HL-60 (cell line): ENCODE measurements at regions not wholly inside any gene's neighbourhood (a gene's known extent, or its start where the extent isn't known, plus 50 kb on each side); places are given as distances from the start of the nearest gene placed in this dataset.

Experiments used
- CTCF ChIP-seq: IDR thresholded peaks from one replicate; pipeline ENCODE4 v1.5.1; 2011; ENCODE audit warnings: low read length, control low read depth, inconsistent platforms; ENCODE audit not compliant: insufficient read depth
- REST ChIP-seq: IDR thresholded peaks from 2 replicates; pipeline ENCODE4 v1.6.1; 2012; ENCODE audit warnings: low read depth; ENCODE audit not compliant: insufficient replicate concordance

GRCh38 chrX:121298499-121298898, 251.1 kb downstream of the GLUD2 start:
- TF ChIP-seq CTCF (no peak), REST (no peak)
